HG03060 (cell line): ENCODE measurements at regions not wholly inside any gene's neighbourhood (a gene's known extent, or its start where the extent isn't known, plus 50 kb on each side); places are given as distances from the start of the nearest gene placed in this dataset.

ENCODE experiments used
- ATAC-seq: cut with Tn5 transposase; IDR thresholded peaks from one replicate; pipeline ENCODE4 v1.9.1; 2021; ENCODE audit warnings: low read depth, moderate number of reproducible peaks; ENCODE audit not compliant: unreplicated experiment

DNA sequence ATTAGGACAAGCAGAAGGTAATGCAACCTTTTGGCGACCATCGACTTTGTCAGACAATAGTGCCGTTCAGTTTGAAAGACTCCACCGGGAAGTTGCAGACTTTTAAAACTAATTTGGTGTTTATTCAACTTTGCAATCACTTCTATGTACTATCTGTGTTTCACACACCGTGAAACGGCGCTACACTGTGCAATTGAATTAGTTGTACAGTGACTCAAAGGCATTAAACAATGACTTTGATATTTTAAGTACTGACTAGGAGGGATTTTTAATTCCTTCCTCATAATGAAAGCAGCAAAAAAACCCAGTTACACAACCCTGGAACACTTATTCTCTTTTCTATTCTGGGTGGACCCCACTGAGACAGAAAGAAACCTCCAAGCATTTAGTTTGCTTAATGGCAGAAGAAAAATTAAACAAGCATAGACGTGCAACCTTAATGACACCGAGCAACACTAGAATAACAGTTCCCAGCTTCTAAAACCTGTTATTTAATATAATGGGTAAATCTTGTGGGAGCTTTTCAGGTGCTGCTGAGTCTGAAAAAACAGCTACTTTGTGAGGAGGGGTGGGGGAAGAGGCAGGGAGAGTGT is 176.8 kb downstream of the LMO4 start:
- no peak for ATAC-seq

DNA sequence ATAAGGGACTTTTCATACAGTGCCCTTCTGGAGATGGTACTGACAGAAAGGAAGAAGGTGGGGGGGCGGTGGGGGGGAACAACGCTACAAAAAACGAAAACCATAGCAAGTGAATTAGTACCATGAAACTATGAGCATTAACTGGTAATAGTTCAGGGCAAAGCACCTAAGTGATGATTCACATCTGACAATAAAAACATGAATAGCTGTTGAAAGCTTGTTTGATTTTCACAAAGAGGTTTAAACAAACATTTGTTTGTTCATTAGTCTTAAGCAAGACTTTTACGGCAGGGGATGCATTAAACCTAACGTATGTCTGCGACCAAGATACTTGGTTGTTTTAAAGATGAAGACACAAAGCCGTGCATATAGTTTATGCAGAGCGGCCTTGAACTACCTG is 177.5 kb downstream of the LMO4 start:
- ATAC-seq, result no peak

DNA sequence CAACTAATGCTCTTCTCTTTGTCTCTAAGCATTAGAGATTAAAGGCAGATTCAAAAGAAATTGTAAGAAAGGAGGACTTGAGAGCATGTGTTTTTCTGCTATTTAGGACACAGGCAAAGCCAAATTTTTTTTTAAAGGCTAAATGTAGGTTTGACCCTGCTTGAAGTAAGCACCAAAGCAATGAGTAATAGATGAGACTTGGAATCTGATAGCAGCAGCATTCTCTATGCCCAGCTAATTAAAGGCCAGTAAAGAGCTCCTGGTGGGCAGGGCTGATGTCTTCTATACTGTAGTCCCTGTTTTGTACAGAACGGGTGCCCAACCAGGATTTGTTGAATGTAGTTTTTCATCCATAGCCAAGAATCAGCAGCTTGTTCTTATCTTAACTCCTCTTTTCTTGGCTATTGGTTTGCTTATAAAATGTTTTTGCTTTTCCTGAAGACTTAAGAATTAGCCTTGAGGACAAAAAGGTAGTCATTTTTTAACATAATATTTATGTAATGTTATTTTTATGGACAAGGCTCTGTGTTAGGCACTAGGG is 179.6 kb downstream of the LMO4 start:
- no peak for ATAC-seq

DNA sequence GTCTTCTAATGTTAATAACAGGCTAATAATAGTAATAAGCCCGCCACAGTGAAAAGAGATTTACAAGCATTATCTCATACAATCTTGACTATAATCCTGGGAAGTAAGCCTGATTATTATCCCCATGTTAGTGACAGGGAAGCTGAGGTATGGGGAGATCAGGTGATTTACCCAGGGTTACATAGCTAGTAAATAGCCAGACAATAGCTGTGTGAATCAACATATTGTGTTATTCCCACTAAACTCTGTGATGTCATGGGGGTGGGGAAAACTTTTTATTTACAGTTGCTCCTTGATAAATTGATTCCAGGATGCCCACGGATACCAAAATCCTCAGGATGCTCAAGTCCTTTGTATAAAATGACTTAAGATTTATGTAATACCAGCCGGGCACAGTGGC is 181.9 kb downstream of the LMO4 start:
- ATAC-seq, result no peak

DNA sequence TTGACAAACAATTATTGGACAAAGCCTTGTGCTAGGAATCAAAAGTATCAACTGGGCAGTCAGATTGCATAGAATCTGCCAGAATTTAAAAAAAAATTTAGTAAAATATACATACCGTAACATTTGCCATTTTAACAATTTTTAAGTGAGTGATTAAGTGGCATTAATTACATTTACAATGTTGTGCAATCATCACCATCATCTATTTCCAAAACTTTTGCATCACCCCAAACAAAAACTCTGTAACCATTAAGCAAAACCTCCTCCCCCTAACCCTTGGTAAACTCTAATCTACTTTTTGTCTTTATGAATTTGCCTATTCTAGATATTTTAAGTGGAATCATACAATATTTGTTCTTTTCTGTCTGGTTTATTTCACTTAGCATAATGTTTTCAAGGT is 182.8 kb downstream of the LMO4 start:
- ATAC-seq, result no peak

DNA sequence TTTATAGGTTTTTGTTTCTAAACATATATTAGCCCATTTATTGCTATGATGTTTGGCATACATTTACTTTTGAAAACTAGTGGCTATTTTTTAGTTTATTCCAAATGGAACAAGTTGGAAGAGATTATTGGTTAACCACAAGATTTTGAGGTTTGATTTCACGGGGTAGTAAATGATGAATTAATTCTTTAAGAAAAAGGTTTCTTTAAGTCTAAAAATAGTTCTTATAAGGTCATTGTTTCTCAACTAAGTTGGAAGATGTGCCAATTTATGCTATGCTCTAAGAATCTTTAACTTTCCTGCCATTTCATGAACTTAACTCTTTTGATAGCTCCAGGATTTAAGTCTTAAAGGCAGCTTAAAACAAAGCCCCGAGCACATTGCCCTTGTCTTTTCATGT is 183.8 kb downstream of the LMO4 start:
- no peak for ATAC-seq

DNA sequence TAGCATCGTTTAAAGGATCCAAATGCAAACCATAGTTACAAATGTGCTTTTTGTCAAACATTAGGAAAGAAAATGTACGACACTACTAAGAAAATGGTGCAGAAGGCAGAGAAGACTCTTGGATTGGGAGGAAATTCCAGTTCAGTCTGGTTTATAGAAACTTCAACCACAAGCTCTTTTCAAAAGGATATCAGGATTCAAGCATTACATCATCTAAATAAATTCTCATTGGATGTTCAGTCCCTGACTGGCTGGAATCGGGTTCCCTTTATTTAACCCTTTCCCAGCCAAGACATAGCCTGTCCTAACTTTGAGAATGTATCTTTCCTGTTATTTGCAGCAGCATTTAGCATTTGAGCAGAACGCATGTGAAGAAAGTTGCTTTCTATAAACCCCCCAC is 184.6 kb downstream of the LMO4 start:
- no peak for ATAC-seq

DNA sequence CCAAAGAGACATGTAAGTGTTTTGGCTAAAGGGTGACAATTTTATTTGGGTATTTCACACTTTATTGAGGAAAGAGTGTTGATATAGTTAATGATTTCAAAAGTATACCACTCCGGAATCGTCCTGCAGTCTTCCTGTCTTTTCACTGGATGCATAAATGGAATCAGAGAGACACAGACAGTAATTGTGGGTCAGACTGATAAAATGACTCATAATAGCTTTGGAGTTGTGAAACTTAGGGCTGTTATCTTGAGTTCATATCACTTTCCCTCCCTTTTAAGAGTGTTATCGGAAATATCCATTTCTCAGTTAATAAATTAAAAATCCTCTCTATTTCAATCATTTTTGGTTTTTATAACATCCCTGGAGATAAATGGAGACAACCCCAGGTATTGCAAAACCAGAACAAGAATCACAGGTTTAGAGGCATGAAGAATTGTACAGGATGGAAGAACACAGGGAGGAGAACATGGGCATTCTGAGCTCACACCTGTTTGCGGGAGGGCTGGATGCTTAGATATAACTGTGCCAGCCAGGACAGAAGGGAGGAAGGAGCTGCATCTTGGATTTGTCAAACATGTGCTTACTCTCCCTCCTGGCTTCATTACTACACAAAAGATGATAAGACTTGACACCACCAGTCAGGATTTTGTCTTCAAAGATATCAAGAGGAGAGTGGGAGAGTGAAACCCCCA is 185.4 kb downstream of the LMO4 start:
- ATAC-seq, result no peak

DNA sequence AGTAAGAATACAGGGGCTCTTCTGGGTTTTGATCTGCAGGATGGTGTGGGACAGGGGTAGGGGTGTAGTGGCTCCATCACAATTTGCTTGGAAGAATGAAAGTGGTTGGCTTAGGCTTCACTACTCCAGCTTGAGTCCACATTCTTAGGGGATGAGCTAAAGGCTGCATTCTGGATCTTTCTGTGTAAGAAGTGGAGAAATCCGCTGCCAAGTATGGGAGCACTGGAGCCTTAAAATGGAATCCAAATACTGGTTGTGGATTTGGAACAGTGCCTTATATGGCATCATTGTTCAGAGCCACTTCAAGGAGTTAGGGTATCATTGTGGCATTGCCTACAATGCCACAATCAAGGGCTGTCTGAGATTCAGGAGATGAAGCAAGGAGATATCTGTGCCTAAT is 187.1 kb downstream of the LMO4 start:
- ATAC-seq, result no peak

DNA sequence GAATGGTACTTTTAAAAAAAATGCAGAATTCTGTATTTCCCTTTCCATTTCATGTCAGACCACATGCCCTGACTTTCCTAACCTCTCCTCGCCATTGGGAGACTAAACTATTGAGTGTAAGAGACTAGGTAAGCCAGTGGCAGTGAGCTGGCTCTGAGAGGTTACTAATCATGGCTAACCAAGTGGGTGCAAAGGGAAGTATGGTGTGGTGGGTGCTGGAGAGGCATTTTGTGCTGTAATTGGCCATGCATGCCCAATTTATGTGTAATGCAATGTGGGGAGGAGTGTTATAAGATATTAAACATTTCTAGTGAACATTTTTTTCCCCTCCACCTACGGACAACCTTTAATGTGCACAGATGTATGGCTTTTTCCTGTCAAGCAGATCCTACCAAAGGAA is 190.1 kb downstream of the LMO4 start:
- ATAC-seq, result no peak

DNA sequence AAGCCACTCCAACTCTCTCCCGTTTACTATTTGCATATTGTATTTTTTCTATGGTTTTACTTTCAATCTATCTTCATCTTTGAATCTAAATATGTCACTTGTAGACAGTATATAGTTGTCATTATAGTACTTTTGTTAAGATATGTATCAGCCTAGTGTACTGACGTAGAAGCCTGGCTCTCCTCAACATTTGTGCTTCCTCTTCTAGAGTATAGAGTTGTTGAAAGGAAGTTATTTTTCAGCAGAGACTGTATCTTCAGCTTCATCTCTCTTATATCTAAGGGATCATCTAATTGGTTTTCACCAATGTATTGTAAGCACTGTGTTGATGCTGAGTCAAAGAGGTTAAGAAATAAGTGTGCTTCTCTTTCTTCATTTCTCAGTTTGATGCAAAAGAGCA is 192.8 kb downstream of the LMO4 start:
- ATAC-seq, result no peak

DNA sequence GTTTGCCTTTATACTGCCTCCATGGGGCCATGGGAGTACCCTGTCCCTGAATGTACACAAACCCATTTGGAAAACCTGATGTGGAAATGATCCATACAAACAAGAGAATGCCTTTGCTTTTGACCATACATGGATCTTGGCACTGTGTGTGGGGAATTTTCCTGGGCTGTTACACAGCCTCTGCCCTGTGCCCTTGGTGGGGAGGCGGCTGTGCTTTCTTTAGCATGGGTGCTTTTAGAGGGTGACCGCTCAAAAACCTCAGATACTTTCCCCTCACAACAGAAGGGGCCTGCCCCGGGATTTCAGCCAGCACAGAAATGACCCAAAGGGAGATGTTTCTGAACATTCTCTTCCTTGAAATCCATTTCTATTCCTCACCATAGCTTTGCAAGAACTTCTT is 194.8 kb downstream of the LMO4 start:
- no peak for ATAC-seq

DNA sequence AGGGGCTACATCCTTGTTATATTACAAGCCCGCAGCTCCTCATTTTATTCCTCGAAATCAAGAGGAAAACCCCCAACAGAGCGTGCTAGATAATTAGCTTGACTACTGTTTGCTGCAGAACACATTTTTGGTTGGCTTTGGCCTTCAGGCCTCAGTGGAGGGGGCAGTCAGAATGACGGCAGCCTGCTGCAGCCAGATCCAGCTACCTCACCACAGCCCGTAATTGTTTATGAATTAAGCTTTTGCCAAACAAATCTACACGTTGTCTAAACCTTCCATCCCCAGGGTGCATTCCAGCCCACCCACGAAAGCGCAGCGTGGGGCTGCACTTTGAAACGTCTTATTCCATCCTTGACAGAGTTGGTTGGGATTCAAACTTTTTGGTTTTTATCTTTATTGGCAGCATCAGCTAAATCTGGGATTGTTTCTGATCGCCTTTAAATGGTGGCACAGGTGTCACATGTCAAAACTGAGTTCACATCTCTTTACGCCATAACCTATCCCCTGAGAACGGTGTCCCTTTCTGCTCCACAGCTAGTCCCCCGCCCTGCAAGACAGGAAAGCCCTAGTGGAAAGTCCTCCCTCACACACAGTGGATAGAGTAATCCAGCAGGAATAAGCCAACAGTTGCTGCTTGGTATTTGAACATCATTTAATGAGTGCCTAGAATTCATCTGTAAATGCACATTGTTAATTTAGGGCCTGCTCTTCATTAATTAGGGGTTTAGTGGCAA is 195.5 kb downstream of the LMO4 start:
- ATAC-seq, result no peak

DNA sequence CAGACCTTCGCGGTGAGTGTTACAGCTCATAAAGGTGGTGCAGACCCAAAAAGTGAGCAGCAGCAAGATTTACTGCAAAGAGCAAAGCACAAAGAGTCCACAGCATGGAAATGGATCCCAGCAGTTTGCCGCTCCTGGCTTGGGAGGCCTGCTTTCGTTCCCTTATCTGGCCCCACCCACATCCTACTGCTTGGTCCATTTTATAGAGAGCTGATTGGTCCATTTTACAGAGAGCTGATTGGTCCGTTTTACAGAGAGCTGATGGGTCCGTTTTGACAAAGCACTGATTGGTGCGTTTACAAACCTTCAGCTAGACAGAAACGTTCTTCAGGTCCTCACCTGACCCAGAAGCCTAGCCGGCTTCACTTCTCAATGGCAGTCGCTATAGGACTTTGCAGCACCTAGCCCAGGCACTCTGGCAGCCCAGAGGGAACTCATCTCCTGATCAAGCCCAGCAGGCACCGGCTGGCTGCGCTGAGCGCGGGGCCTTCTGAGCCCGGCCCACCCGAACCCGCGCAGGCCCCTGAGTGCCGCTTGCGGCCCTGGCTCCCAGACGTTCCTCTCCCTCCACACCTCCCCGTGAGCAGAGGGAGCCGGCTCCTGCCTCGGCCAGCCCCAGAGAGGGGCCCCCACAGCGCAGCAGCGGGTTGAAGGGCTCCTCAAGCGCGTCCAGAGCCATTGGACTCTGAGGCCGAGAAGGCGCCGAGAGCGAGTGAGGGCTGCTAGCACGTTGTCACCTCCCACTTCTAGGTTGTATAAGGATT is 200.3 kb downstream of the LMO4 start:
- ATAC-seq, result no peak

DNA sequence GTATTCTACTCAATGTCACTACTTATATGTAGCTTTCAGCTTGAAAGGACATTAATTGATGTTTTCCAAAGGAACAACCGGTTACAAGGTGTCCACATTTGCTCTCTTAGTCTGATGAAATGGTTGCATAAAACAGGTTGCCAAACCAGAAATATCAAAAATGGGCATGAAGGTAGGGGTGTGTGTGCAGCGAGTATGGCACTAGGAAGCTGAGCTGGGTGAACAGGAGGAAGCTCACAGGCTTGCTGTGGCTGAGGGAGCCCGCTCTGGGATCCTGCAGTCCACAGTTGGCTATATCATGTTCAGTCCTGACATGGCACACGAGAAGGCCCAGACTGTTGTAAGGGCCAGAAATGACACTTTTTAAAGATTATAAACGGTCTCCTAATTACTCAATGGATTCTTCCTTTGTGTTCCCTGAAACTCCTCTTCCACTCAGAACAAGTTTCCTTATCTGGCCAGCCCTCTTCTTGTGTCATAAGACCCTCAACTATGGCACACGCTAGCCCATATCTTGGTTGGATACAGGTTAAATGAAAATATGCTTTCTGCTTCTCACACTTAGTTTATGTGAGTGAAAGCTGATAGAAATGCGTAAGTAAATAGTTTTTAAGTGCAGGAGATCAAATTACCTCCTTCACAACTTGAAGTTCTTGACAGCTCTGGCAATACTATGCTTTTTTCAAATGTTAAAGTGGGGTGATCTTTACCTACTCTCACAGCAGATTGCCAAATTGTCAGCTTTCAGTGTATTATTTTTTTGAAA is 201.5 kb downstream of the LMO4 start:
- no peak for ATAC-seq

DNA sequence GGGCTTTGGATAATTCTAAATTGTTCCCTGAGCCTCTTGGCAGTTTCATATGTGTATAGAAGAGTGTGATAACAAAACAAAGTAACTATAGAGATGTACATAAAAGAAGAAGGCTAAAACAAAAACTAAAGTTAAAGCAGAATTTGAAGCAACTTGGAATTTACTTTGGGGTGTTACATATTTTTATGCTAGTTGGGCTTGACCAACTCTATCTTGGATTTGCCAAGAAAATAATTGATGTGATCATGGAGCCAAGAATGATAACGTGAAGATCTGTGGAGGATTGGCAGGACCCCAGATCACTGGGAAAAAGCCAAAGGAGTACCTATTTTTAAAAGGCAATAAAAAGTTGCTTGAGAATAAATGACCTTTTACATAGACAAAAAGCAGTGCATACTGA is 206.9 kb downstream of the LMO4 start:
- no peak for ATAC-seq

DNA sequence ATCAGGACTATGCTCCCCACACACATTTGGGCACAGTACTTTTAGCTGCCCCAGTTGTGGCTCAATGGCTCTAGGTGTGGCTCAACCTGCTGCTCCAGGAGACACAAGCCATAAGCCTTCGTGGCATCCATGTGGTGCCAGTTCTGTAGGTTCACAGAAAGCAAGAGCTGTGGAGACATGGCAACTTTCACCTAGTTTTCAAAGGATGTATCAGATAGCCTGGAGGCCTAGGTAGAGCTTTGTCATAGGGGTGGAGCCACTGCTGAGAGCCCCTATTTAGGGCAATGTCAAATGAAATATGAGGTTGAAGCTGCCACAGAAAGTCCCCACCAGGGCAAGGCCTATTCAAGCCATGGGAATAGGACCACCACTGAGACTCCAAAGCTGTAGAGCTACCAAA is 210.5 kb downstream of the LMO4 start:
- no peak for ATAC-seq

DNA sequence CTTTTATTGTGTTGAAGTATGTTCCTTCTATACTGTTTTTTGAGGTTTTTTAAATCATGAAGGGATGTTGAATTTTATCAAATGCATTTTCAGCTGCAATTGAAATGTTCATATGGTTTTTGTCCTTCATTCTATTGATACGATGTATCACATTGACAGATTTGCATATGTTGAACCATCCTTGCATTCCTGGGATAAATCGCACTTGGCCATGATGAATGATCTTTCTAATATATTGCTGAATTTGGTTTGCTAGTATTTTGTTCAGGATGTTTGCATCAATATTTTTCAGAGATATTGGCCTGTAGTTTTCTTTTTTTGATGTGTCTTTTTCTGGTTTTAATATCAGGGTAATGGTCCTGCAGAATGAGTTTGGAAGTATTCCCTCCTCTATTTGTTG is 214.0 kb downstream of the LMO4 start:
- ATAC-seq, result no peak

DNA sequence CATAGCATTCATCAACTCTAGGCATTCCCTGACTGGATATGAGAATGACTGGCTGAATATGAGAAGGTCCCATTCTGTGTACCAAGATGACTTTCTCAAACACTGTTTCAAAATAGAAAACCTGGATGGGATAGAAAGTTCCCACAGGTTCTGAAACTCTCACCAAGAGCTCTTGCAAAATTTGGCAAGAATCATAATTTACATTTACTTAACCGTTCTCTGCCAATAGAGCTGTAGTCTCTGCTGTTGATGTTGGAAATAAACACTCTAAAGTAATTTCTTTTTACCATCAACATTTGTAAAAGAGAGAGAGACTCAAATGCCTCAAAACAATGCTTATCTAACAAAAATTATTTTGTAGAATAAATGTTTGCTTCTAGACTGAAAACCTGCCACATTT is 221.1 kb downstream of the LMO4 start:
- no peak for ATAC-seq

DNA sequence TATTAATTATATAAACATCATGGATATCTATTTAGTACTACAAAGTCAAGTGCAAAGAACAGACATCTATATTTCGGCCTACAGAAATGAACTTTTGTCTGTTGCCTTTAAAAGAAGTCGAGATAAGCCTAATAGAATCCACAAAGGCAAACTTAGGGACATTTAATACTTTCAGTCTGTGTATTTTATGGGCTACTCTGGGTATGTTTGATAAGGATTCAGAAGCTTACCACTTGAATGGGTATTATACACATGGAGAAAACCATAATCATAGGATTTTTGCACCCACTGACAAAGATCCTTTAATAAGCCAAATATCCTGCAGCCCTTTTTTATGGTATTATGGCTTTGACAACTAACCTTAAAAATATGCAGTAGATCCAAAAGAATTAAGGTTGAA is 224.8 kb downstream of the LMO4 start:
- ATAC-seq, result no peak
